Adrenal gland (tissue), 9 donors: ENCODE measurements at regions not wholly inside any gene's neighbourhood (a gene's known extent, or its start where the extent isn't known, plus 50 kb on each side); places are given as distances from the start of the nearest gene placed in this dataset.

ENCODE experiments used
- DNase-seq, 7 donors: peaks; one replicate each; pipeline ENCODE4 v3.0.0-alpha.2; 2019 to 2020
- H3K27ac ChIP-seq, 5 donors: fragments of 200-600 bp; sonication (generic) in 4 of 5; 1 replicate in 3 of 5; 2 replicates in 2 of 5; pipeline versions ENCODE4 v1.5.1 to v1.8.0; 2016 to 2020; ENCODE audit warnings: mild to moderate bottlenecking in 1 of 5
- H3K27me3 ChIP-seq: fragments of 200-600 bp; 2 replicates; pipeline ENCODE4 v1.8.0; 2021
- H3K36me3 ChIP-seq, 2 donors: fragments of 200-600 bp; replicated peaks in 1 of 2; 1 replicate in 1 of 2; 2 replicates in 1 of 2; pipeline versions ENCODE4 v1.5.1 to v1.8.0; 2018 to 2022
- H3K4me1 ChIP-seq, 2 donors: fragments of 200-600 bp; replicated peaks in 1 of 2; 1 replicate in 1 of 2; 2 replicates in 1 of 2; pipeline versions ENCODE4 v1.5.1 to v1.8.0; 2018 to 2021
- H3K4me3 ChIP-seq, 4 donors: fragments of 200-600 bp; sonication (generic) in 3 of 4; one replicate each; pipeline ENCODE4 v1.5.1; 2016 to 2018
- H3K9me3 ChIP-seq, 3 donors: fragments of 200-600 bp; sonication (generic) in 1 of 3; replicated peaks in 1 of 3; 1 replicate in 2 of 3; 2 replicates in 1 of 3; pipeline versions ENCODE4 v1.5.1 to v1.8.0; 2016 to 2021
- CTCF ChIP-seq, 6 experiments: fragments of 450-650 bp in 4 of 6; fragments of 200-600 bp in 2 of 6; sonication (generic) in 1 of 6; IDR thresholded peaks; 1 replicate in 5 of 6; 2 replicates in 1 of 6; pipeline versions ENCODE4 v1.5.1 to v1.8.0; 2016 to 2021; ENCODE audit warnings: antibody characterized with exemption in 6 of 6, mild to moderate bottlenecking in 2 of 6, moderate library complexity in 1 of 6
- POLR2A ChIP-seq, 2 donors: fragments of 450-650 bp; IDR thresholded peaks; one replicate each; pipeline ENCODE4 v1.6.1; 2017; ENCODE audit warnings: antibody characterized with exemption in 2 of 2, mild to moderate bottlenecking in 2 of 2, moderate library complexity in 1 of 2
- WGBS, 4 donors: extraction: QIAGEN DNeasy Blood & Tissue Kit in 2 of 4; methylation state at CpG; one replicate each; pipeline versions ENCODE4 v1.1.5 to v1.1.7; 2013 to 2017; 5-methylcytosine and 5-hydroxymethylcytosine counted together
- intact Hi-C, 2 donors: fragments of 100-400 bp; cut with DNase I; formaldehyde crosslinking; loops; one replicate each; pipeline versions ENCODE4 v1.14.1 to v1.15.0; 2022 to 2023
- donor health status: healthy with polysubstance abuse.
- donor health status: Bipolar disorder and iron deficiency.
- donor health status: DM: yes; HTN: yes; CAD: no.
- donor health status: DM: no; HTN: no; CAD: no.
- donor health status: DM: no; HTN: no; CAD: no.

GRCh38 chr4:99714179-99714578 is 56.6 kb upstream of the C4orf54 start:
- no peaks in the 10 kb centered on the region for H3K27me3 ChIP-seq
- H3K4me3 ChIP-seq, result no peak overlapping the region
- TF ChIP-seq CTCF (IDR thresholded peaks at IDR 0.05), result no peak
- no peak for TF ChIP-seq POLR2A (IDR thresholded peaks at IDR 0.05)
- H3K9me3 ChIP-seq, result no peaks in the 10 kb centered on the region
- no peaks in the 10 kb centered on the region for H3K36me3 ChIP-seq
- 89 to 99% (median 97%) methylated on average over 4 of the region's 4 CpGs for WGBS, 4 donors
- DNase-seq, result no peak
- no peak overlapping the region for H3K27ac ChIP-seq
- intact Hi-C loops, result no loop called here
- no peaks in the 10 kb centered on the region for H3K4me1 ChIP-seq

GRCh38 chr4:99712530-99712929 is 54.9 kb upstream of the C4orf54 start:
- 87 to 98% (median 90%) methylated on average over 3 of the region's 3 CpGs for WGBS, 4 donors
- Histone ChIP-seq H3K4me1 (no peaks in the 10 kb centered on the region), H3K4me3 (no peak overlapping the region), H3K9me3 (no peaks in the 10 kb centered on the region), H3K36me3 (no peaks in the 10 kb centered on the region), H3K27me3 (no peaks in the 10 kb centered on the region), H3K27ac (no peak overlapping the region)
- TF ChIP-seq CTCF (IDR thresholded peaks at IDR 0.05) (no peak), POLR2A (IDR thresholded peaks at IDR 0.05) (no peak)
- no peak for DNase-seq
- intact Hi-C loops, result no loop called here

GRCh38 chr4:99712099-99712498 is 54.5 kb upstream of the C4orf54 start:
- intact Hi-C loops, result no loop called here

GRCh38 chr4:99711657-99712056 is 54.0 kb upstream of the C4orf54 start:
- 70 to 91% (median 83%) methylated on average over 2 of the region's 2 CpGs for WGBS, 4 donors
- H3K36me3 ChIP-seq, result no peaks in the 10 kb centered on the region
- no peak for TF ChIP-seq POLR2A (IDR thresholded peaks at IDR 0.05)
- TF ChIP-seq CTCF (IDR thresholded peaks at IDR 0.05), result no peak
- intact Hi-C loops, result no loop called here
- no peak for DNase-seq
- no peaks in the 10 kb centered on the region for H3K27me3 ChIP-seq
- H3K9me3 ChIP-seq, result no peaks in the 10 kb centered on the region
- H3K4me3 ChIP-seq, result no peak overlapping the region
- no peak overlapping the region for H3K27ac ChIP-seq
- H3K4me1 ChIP-seq, result no peaks in the 10 kb centered on the region

More at GRCh38 chr4:99712099-99712498, 54.5 kb upstream of the C4orf54 start:
- TF ChIP-seq CTCF (IDR thresholded peaks at IDR 0.05) (no peak), POLR2A (IDR thresholded peaks at IDR 0.05) (no peak)
- Histone ChIP-seq H3K9me3 (no peaks in the 10 kb centered on the region), H3K27me3 (no peaks in the 10 kb centered on the region), H3K4me1 (no peaks in the 10 kb centered on the region), H3K27ac (no peak overlapping the region), H3K36me3 (no peaks in the 10 kb centered on the region), H3K4me3 (no peak overlapping the region)
- 86 to 95% (median 91%) methylated on average over 1 of the region's 1 CpG for WGBS, 4 donors
- DNase-seq, result no peak
